GM18519 (cell line): ENCODE measurements at regions not wholly inside any gene's neighbourhood (a gene's known extent, or its start where the extent isn't known, plus 50 kb on each side); places are given as distances from the start of the nearest gene placed in this dataset.

Experiments used
- ATAC-seq: cut with Tn5 transposase; IDR thresholded peaks from one replicate; pipeline ENCODE4 v1.9.1; 2021; ENCODE audit warnings: mild to moderate bottlenecking, moderate library complexity; ENCODE audit not compliant: unreplicated experiment, low FRiP score

DNA sequence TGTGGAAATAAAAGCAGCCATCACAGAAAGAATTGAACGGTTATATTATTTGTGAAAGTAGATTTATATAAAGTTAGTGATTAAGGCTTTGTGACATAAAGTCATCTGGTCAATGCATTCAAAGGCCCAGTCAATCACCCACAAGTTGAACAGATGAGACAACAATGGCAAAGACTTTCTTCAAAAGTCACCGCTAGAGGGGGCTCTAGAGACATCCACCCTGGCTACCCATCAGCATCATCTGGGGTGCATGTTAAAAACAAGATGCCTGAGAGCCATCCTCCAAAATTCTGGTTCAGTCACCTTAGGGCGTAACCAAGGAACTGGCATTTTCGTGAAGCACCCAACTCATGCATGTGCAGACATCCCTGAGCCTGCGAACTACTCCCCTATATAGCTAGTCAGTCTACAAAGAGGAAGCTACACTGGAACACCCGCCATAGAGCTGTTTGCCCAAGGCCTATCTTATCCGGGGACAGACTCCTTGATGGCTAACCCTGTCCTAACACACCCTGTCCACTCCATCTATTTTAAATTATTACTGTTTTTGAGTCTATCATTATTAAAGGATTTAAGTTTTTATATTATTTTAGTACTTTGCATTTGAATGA lies 970.5 kb downstream of the UQCRFS1 start:
- ATAC-seq = no peak

DNA sequence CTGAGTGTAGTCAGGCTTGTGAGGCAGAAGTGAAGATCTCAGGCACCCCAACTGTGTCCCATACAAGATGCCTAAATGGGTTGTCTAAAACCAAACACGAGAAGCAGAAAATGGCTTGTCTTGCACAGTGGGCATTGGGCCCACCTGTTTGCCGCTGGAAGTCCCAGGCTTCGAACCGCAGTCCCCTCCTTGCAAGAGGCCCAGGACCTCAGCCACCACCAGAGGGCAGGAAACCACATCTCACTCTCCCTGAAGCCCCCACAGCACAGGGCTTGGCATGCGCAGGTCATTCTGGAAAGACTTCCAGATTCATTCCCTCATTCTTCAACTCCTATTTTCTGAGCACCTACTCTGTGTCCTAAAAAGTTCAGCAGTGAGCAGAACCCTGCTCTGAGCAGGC lies 973.7 kb downstream of the UQCRFS1 start:
- no peak for ATAC-seq

DNA sequence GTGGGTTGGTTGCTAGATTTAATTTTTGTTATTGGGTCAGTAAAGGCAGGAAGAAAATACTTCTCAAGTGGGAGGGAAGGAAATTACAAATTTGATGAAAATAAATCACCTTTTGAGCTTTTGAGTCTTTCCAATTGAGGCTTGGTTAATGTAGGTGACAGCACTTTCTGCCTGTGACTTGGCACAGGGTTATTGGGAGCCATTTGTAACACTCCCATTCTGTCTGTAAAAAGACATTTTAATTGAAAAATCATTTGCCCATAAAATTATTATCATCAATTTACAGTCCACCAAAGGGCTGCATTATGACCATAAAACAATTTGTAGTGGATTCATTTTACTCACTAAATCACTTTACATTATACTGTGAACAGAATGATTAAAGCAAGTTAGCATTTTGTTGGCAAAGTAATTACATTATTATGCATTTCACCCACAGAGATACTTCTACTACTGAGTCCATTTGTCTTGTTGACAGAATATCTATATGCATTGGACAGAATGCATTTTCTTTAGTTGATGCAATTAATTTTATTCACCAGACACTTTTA lies 974.6 kb downstream of the UQCRFS1 start:
- ATAC-seq = no peak

- no peak for ATAC-seq
Measured at GRCh38 chr19:28235606-28236125, 977.3 kb downstream of the UQCRFS1 start.

DNA sequence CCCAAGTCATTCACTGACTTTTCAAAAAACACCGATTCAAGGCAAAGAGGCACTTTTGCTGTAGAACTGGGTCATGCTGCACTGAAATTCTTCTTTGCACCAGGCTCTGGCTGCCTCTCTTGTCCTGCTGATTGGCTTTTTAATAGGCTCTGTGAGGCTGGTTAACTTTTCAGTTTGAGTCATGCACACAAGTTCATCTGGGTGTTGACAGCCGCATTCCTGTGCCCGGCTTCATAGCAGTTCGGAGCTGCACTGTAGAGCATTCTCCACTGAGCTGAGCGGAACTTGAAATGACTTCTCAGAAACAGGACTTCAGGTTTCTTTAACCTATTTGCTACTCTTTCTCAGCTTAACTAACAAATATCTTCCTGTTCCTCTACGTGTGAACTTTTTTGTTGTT lies 978.3 kb downstream of the UQCRFS1 start:
- no peak for ATAC-seq

DNA sequence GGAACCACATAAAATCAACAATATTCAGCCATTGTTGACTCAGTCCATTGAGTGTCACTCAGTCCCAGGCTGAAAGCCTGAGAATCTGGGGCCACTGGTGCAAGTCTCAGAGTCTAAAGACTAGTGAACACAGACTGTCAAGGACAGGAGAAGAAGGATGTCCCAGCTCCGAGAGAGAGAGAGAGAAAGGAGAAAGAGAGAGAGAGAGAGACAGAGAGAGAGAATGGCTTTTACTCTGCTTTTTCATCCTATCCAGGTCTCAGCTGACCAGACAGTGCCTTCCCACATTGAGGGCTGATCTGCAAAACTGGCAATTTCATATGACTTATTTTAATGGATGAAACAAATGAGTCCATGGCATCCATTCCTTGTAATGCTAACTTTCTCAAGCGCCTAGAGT lies 984.1 kb downstream of the UQCRFS1 start:
- no peak for ATAC-seq

DNA sequence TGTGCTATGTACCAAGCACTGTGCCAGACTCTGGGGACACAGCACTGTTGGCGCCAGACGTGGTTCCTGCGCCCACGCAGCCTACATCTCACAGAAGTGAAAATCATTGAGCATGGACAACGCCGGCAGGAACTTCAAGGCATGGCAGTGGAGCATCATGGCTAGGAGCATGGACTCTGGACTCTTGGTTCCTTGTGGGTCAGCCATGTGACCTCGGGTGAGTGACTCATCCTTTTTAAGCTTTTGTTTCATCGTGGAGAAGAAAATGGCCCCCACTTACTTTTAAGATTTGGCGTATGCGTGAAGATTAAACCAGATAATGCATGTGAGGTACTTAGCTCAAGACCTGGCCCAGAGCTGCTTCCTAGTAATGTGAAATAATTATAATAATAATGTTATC lies 988.5 kb downstream of the UQCRFS1 start:
- no peak for ATAC-seq

DNA sequence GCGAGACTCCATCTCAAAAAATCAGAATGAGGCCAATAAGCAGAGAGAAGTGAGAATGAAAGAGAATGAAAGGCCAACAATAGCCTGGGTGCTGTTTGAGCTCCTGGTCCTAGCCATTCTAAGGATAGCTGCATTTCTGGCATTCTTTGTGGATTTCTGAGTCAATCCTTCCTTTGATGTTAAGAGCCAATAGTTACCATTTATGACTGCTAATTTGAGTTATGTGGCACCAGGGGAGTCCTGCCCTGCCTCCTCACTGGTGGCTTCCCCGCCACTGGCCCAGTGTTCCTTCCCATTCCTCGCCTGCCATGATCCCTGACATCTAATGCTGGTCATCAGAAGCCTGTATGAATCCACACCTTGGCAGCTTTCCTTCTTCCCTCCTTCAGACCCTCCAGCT lies 991.2 kb downstream of the UQCRFS1 start:
- ATAC-seq = no peak

- no peak for ATAC-seq
Measured at GRCh38 chr19:28218728-28219127, 994.2 kb downstream of the UQCRFS1 start.

DNA sequence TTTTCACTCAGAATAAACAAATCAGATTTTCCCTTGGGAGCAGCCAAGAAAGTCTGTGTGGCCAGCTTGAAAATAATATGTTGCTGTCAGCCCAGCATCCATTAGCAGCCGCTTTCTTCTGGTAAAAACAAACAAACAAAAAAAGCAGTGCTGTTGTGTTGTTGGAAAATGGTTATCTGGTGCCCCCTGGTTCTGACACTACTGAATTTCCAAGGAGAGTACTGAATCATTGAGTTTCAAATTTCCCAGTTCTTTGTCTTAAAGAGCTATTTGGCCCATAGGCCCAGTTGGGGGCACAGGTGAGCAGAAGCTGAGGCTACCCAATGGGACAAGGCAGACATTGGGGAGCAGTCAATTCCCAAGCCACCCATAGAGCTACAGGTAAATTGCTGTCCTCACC lies 995.9 kb downstream of the UQCRFS1 start:
- ATAC-seq = no peak

DNA sequence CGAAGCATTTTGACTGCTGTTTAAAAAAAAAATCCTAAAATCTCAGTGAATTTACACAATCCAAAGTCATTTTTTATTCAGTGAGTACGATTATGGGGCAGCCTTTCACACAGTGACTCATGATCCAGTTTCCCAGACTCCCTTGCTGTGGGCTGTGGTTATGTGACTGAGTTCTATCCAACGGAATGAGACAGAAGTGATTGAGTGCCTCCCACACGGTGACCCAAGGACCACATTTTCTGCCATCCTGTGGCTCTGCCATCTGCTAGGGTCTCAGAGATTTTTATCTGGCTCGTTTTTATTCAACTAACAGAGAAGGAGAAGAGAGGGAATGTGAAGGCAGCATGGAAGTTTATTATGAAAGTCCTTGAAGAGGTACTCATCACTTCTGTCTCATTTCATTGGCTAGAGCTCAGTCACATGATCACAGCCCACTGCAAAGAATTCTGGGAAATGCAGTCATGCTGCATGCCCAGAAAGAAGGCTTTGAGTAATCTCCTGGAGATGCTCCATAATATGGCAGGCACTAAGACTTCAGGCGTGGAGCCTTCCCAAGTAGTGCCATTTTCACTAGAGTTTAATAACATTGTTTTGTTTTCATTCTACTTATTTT lies 999.4 kb downstream of the UQCRFS1 start:
- ATAC-seq = no peak

DNA sequence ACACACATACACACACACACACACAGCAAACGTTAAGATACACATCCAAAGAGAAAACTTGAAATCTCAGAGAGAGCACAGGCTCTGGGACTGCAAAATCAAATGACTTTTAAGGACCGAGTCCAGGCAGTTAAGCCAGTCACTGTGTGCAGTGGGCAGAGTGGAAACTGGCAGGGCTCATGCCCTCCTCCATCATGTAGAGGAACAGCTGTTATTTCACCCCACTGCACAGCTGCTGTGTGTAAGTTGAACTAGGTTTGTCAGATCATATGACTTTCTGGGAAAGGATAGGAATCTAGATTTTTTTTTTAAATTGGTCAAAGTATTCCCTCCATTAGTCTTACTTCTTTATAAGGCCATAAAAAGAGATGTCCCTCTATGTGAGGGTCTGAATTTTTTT lies 1002.1 kb downstream of the UQCRFS1 start:
- ATAC-seq = no peak

- ATAC-seq = no peak
Measured at GRCh38 chr19:28208745-28209144, 1004.2 kb downstream of the UQCRFS1 start.

DNA sequence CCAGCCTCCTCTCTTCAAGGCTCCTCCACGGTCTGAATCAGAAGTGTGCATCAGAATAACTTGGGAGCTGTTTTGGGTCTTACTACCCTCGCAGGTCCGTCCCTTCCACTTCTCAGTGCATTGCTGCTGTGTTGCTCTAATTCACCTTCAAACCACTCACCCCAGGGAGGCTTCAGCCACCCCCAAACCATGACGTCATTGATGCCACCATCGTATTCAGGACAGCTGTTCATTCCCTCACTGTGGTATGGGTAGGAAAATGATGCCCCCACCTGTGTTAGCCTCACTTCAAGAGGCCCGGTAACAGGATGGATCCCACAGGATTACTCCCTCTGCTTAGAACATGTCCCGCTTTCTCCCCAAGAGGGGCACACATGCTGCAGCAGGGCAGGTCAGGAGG lies 1005.7 kb downstream of the UQCRFS1 start:
- no peak for ATAC-seq

GRCh38 chr19:28201462-28201943 lies 1011.4 kb downstream of the UQCRFS1 start:
- ATAC-seq = no peak

DNA sequence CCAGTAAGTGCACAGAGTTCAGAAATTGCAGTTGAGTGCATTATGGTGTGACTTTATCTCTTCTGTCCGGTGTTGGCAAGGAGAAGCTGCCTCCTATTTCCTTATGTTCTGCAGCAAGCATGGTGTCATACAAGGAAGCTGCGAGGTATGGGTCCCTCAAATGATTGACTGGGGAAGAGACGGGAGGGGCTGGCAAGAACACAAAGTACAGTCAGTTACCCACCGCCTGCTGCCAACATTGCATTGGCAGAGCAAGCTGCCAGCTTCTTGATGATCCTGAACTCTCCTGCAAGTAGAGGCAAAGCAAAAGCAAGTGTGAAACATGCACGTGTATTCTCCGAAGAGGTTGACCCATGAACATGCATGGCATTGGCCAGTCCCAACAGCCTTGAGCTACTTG lies 1013.6 kb downstream of the UQCRFS1 start:
- ATAC-seq = no peak

- ATAC-seq = no peak
Measured at GRCh38 chr19:28196961-28197360, 1016.0 kb downstream of the UQCRFS1 start.

DNA sequence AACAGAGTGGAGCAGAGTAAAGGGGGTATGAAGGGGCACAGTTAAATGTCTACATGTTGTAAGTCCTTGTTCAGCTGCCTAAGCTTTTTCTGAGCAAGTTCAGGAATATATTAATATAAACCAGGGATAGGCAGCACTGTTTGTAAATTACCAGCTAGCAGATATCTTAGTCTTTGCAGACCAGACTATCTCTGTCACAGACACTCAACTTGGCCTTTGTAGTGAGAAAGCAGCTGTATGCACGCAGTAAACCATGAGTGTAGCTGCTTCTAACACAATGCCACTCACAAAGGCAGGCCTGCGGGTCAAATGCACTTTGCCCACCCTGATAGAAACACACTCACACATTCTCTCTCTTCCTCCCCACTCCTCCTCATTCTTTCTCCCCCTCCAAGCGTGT lies 1016.9 kb downstream of the UQCRFS1 start:
- no peak for ATAC-seq

- ATAC-seq = no peak
Measured at GRCh38 chr19:28185646-28186045, 1027.3 kb downstream of the UQCRFS1 start.

DNA sequence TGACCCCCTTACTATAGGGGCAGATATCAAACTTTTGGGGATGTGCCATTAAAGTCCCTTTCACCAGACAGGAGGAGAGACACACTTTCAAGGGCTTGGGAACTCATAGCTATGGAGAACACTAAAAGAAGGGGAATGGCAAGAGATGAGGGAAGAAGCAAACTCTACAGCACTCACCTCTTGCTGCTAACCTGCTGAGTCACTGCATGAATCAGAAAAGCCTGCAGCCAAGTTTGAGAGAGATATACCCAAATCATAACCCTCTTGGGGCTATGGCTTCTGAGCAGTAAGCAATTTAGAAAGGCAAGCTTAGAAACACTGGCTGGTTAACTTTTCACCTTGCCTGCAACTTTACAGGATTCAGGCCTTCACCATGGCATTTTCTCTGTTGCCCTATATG lies 1028.0 kb downstream of the UQCRFS1 start:
- ATAC-seq = no peak

GRCh38 chr19:28176193-28176592 lies 1036.8 kb downstream of the UQCRFS1 start:
- ATAC-seq = no peak

DNA sequence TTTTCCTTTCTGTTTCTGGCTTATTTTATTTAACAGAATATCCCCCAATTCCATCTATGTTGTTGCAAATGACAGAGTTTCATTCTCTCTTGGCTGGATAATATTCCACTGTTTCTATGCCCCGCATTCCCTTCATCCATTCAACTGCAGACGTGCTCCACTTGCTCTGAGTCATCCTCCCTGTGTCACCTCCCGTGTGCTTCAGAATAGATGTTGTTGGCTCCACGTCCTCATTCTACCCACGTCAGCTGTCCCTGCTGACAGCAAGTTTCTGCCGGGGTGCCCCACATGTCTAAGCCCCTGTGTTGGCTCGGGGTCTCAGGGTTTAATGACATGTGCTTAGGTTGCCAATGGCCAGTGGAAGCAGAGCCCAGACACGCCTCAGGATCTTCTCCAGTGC lies 1041.0 kb downstream of the UQCRFS1 start:
- ATAC-seq = no peak
